Liver (tissue), 8 donors: ENCODE measurements at regions not wholly inside any gene's neighbourhood (a gene's known extent, or its start where the extent isn't known, plus 50 kb on each side); places are given as distances from the start of the nearest gene placed in this dataset.

Experiments used
- DNase-seq: peaks from one replicate; pipeline ENCODE4 v3.0.0-alpha.2; 2017; ENCODE audit warnings: low spot score
- H3K27ac ChIP-seq, 2 donors: one replicate each; pipeline ENCODE4 v1.7.0; 2013; ENCODE audit warnings: inconsistent platforms in 2 of 2, low read length in 2 of 2, control low read depth in 1 of 2, low read depth in 1 of 2, mild to moderate bottlenecking in 1 of 2
- H3K27me3 ChIP-seq, 4 donors: one replicate each; pipeline versions ENCODE4 v1.6.1 to v1.7.0; 2013; ENCODE audit warnings: low read length in 3 of 4, inconsistent platforms in 1 of 4, mild to moderate bottlenecking in 1 of 4, moderate library complexity in 1 of 4; ENCODE audit not compliant: control insufficient read depth in 4 of 4, insufficient read depth in 4 of 4
- H3K36me3 ChIP-seq, 4 donors: one replicate each; pipeline versions ENCODE4 v1.6.1 to v1.7.0; 2013; ENCODE audit warnings: low read length in 3 of 4, mild to moderate bottlenecking in 3 of 4, low read depth in 1 of 4, moderate library complexity in 1 of 4; ENCODE audit not compliant: control insufficient read depth in 4 of 4, insufficient read depth in 3 of 4
- H3K4me1 ChIP-seq, 4 donors: one replicate each; pipeline versions ENCODE4 v1.6.1 to v1.7.0; 2013; ENCODE audit warnings: low read length in 3 of 4, mild to moderate bottlenecking in 3 of 4, moderate library complexity in 1 of 4; ENCODE audit not compliant: control insufficient read depth in 4 of 4, insufficient read depth in 4 of 4
- H3K4me3 ChIP-seq, 3 donors: one replicate each; pipeline versions ENCODE4 v1.6.1 to v1.7.0; 2013; ENCODE audit warnings: low read length in 3 of 3, control low read depth in 1 of 3, low read depth in 1 of 3, mild to moderate bottlenecking in 1 of 3
- H3K9ac ChIP-seq, 2 donors: one replicate each; pipeline ENCODE4 v1.7.0; 2013; ENCODE audit warnings: low read length in 2 of 2, mild to moderate bottlenecking in 2 of 2, moderate library complexity in 2 of 2, control low read depth in 1 of 2, low read depth in 1 of 2
- H3K9me3 ChIP-seq, 4 donors: one replicate each; pipeline versions ENCODE4 v1.6.1 to v1.7.0; 2013; ENCODE audit warnings: low read length in 3 of 4; ENCODE audit not compliant: control insufficient read depth in 4 of 4
- FOXA1 ChIP-seq: IDR thresholded peaks from 2 replicates; pipeline ENCODE4 v1.6.1; 2016; ENCODE audit warnings: antibody characterized with exemption
- FOXA2 ChIP-seq: IDR thresholded peaks from 2 replicates; pipeline ENCODE4 v1.6.1; 2016; ENCODE audit warnings: antibody characterized with exemption
- HNF4G ChIP-seq: IDR thresholded peaks from 2 replicates; pipeline ENCODE4 v1.6.1; 2016; ENCODE audit warnings: antibody characterized with exemption
- JUND ChIP-seq, 2 donors: IDR thresholded peaks; 2 replicates each; pipeline ENCODE4 v1.6.1; 2016; ENCODE audit warnings: antibody characterized with exemption in 2 of 2
- NR2F2 ChIP-seq: IDR thresholded peaks from 2 replicates; pipeline ENCODE4 v1.6.1; 2016; ENCODE audit warnings: antibody characterized with exemption
- RAD21 ChIP-seq, 2 donors: IDR thresholded peaks; 2 replicates each; pipeline ENCODE4 v1.6.1; 2016; ENCODE audit warnings: antibody characterized with exemption in 2 of 2, mild to moderate bottlenecking in 2 of 2
- TAF1 ChIP-seq: conservative IDR thresholded peaks from 2 replicates; pipeline ENCODE4 v1.6.1; 2016; ENCODE audit warnings: antibody characterized with exemption, mild to moderate bottlenecking
- YY1 ChIP-seq: IDR thresholded peaks from 2 replicates; pipeline ENCODE4 v1.6.1; 2016; ENCODE audit warnings: antibody characterized with exemption, mild to moderate bottlenecking
- WGBS: extraction: QIAGEN DNeasy Blood & Tissue Kit; methylation state at CpG from one replicate; pipeline ENCODE4 v1.1.7; 2013; 5-methylcytosine and 5-hydroxymethylcytosine counted together
- TF ChIP-seq, protein P1 (sequence below): fragments of 150-350 bp; IDR thresholded peaks from 2 replicates; pipeline ENCODE4 v1.5.1; 2017; ENCODE audit warnings: improper control_type of control experiment, low read depth, low read length; ENCODE audit not compliant: missing input control
- TF ChIP-seq, protein P2 (sequence below): IDR thresholded peaks from 2 replicates; pipeline ENCODE4 v1.6.1; 2016; ENCODE audit warnings: antibody characterized with exemption
- TF ChIP-seq, protein P3 (sequence below): IDR thresholded peaks from 2 replicates; pipeline ENCODE4 v1.6.1; 2016; ENCODE audit warnings: antibody characterized with exemption, mild to moderate bottlenecking
- TF ChIP-seq, protein P4 (sequence below): IDR thresholded peaks from 2 replicates; pipeline ENCODE4 v1.6.1; 2016; ENCODE audit warnings: antibody characterized with exemption
- TF ChIP-seq, protein P5 (sequence below): IDR thresholded peaks from 2 replicates; pipeline ENCODE4 v1.6.1; 2016; ENCODE audit warnings: antibody characterized with exemption
- donor health status: healthy.
- donor health status: healthy.
- donor health status: healthy.
- donor health status: healthy.
- donor health status: healthy.

DNA sequence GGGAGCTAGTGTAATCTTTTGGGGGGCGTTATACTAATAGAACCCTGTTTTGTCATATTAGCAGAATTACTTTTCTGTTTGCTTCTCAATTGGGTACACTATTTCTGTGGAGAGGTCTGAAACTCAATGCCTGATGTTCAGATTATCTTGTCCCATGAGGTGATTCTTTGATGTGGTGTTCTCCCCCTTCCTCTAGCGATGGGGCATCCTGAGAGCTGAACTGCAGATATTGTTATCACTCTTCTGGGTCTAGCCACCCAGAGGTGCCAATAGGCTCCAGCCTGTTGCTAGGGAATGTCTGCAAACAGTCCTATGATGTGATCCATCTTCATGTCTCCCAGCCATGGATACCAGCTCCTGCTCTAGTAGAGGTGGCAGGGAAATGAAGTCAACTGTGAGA is 233.1 kb upstream of the RASA1 start:
- 67% methylated on average over 2 of the region's 2 CpGs for WGBS
- Histone ChIP-seq H3K36me3 (no peaks in the 10 kb centered on the region), H3K9me3 (no peaks in the 10 kb centered on the region), H3K27ac (no peak overlapping the region), H3K27me3 (peaks cover 0 to 2% (median under 1%) of the 10 kb centered on the region in 4 donors), H3K9ac (no peak overlapping the region), H3K4me3 (no peak overlapping the region), H3K4me1 (no peaks in the 10 kb centered on the region)
- DNase-seq = no peak
- TF ChIP-seq HNF4G (no peak), RAD21 (IDR thresholded peaks at IDR 0.05) (no peak)

DNA sequence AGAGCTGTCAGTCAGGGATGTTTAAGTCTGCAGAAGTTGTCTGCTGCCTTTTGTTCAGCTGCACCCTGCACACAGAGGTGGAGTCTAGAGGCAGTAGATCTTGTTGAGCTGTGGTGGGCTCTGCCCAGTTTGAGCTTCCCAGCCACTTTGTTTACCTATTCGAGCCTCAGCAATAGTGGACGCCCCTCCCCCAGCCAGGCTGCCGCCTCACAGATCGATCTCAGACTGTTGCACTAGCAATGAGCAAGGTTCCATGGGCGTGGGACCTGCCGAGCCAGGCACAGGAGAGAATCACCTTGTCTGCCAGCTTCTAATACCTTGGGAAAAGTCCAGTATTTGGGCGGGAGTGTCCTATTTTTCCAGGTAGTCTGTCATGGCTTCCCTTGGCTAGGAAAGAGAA is 225.1 kb upstream of the RASA1 start:
- no peaks in the 10 kb centered on the region for H3K4me1 ChIP-seq
- H3K27ac ChIP-seq = no peak overlapping the region
- H3K9ac ChIP-seq = no peak overlapping the region
- WGBS = 69% methylated on average over 7 of the region's 7 CpGs
- TF ChIP-seq, protein P1, sequence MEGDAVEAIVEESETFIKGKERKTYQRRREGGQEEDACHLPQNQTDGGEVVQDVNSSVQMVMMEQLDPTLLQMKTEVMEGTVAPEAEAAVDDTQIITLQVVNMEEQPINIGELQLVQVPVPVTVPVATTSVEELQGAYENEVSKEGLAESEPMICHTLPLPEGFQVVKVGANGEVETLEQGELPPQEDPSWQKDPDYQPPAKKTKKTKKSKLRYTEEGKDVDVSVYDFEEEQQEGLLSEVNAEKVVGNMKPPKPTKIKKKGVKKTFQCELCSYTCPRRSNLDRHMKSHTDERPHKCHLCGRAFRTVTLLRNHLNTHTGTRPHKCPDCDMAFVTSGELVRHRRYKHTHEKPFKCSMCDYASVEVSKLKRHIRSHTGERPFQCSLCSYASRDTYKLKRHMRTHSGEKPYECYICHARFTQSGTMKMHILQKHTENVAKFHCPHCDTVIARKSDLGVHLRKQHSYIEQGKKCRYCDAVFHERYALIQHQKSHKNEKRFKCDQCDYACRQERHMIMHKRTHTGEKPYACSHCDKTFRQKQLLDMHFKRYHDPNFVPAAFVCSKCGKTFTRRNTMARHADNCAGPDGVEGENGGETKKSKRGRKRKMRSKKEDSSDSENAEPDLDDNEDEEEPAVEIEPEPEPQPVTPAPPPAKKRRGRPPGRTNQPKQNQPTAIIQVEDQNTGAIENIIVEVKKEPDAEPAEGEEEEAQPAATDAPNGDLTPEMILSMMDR = no peak
- TF ChIP-seq, protein P2, sequence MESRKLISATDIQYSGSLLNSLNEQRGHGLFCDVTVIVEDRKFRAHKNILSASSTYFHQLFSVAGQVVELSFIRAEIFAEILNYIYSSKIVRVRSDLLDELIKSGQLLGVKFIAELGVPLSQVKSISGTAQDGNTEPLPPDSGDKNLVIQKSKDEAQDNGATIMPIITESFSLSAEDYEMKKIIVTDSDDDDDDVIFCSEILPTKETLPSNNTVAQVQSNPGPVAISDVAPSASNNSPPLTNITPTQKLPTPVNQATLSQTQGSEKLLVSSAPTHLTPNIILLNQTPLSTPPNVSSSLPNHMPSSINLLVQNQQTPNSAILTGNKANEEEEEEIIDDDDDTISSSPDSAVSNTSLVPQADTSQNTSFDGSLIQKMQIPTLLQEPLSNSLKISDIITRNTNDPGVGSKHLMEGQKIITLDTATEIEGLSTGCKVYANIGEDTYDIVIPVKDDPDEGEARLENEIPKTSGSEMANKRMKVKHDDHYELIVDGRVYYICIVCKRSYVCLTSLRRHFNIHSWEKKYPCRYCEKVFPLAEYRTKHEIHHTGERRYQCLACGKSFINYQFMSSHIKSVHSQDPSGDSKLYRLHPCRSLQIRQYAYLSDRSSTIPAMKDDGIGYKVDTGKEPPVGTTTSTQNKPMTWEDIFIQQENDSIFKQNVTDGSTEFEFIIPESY = no peak
- no peak for TF ChIP-seq RAD21 (IDR thresholded peaks at IDR 0.05)
- no peak for TF ChIP-seq NR2F2
- TF ChIP-seq, protein P3, sequence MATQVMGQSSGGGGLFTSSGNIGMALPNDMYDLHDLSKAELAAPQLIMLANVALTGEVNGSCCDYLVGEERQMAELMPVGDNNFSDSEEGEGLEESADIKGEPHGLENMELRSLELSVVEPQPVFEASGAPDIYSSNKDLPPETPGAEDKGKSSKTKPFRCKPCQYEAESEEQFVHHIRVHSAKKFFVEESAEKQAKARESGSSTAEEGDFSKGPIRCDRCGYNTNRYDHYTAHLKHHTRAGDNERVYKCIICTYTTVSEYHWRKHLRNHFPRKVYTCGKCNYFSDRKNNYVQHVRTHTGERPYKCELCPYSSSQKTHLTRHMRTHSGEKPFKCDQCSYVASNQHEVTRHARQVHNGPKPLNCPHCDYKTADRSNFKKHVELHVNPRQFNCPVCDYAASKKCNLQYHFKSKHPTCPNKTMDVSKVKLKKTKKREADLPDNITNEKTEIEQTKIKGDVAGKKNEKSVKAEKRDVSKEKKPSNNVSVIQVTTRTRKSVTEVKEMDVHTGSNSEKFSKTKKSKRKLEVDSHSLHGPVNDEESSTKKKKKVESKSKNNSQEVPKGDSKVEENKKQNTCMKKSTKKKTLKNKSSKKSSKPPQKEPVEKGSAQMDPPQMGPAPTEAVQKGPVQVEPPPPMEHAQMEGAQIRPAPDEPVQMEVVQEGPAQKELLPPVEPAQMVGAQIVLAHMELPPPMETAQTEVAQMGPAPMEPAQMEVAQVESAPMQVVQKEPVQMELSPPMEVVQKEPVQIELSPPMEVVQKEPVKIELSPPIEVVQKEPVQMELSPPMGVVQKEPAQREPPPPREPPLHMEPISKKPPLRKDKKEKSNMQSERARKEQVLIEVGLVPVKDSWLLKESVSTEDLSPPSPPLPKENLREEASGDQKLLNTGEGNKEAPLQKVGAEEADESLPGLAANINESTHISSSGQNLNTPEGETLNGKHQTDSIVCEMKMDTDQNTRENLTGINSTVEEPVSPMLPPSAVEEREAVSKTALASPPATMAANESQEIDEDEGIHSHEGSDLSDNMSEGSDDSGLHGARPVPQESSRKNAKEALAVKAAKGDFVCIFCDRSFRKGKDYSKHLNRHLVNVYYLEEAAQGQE = no peak
- TF ChIP-seq FOXA1 = no peak
- TF ChIP-seq HNF4G = no peak
- TF ChIP-seq JUND (IDR thresholded peaks at IDR 0.05) = no peak
- no peak for TF ChIP-seq YY1
- no peak for TF ChIP-seq TAF1
- TF ChIP-seq, protein P4, sequence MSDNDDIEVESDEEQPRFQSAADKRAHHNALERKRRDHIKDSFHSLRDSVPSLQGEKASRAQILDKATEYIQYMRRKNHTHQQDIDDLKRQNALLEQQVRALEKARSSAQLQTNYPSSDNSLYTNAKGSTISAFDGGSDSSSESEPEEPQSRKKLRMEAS = no peak
- TF ChIP-seq, protein P5, sequence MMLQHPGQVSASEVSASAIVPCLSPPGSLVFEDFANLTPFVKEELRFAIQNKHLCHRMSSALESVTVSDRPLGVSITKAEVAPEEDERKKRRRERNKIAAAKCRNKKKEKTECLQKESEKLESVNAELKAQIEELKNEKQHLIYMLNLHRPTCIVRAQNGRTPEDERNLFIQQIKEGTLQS = no peak
- no peak for TF ChIP-seq FOXA2
- DNase-seq = no peak
- no peaks in the 10 kb centered on the region for H3K27me3 ChIP-seq
- no peaks in the 10 kb centered on the region for H3K36me3 ChIP-seq
- peaks cover 0 to 2% (median 0%) of the 10 kb centered on the region in 4 donors for H3K9me3 ChIP-seq
- no peak overlapping the region for H3K4me3 ChIP-seq
